ENCODE measurements at regions not wholly inside any gene's neighbourhood (a gene's known extent, or its start where the extent isn't known, plus 50 kb on each side); places are given as distances from the start of the nearest gene placed in this dataset.
"Not testable (repeated sequence)": the region's sequence is repeated elsewhere in the genome, so short reads cannot be mapped to it uniquely, and the experiment has no call there.

DNA sequence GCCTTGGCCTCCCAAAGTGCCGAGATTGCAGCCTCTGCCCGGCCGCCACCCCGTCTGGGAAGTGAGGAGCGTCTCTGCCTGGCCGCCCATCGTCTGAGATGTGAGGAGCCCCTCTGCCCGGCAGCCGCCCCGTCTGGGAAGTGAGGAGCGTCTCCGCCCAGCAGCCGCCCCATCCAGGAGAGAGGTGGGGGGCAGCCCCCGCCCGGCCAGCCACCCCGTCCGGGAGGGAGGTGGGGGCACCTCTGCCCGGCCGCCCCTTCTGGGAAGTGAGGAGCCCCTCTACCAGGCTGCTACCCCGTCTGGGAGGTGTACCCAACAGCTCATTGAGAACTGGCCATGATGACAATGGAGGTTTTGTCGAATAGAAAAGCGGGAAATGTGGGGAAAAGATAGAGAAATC lies 1530.9 kb downstream of the REEP3 start:
- not testable (repeated sequence) for H4K20me1 ChIP-seq (replicated peaks; ENCODE audit: insufficient read depth); H3K79me2 ChIP-seq (replicated peaks; ENCODE audit: insufficient read depth); H3K4me2 ChIP-seq; H3K4me1 Mint-ChIP-seq; H3F3A ChIP-seq (replicated peaks; ENCODE audit: low read depth); DNase-seq (ENCODE audit: low spot score); H2AFZ ChIP-seq; H3K27me3 ChIP-seq (ENCODE audit: insufficient read depth); ATAC-seq; H3K4me3 Mint-ChIP-seq; H3K27ac ChIP-seq (ENCODE audit: low read depth); H3K36me3 ChIP-seq (ENCODE audit: insufficient read depth); H3K4me1 ChIP-seq (ENCODE audit: insufficient read depth); H3K27ac Mint-ChIP-seq; H3K27me3 Mint-ChIP-seq (ENCODE audit: insufficient read depth, low read depth, poor library complexity); H3K9me2 ChIP-seq (ENCODE audit: insufficient read depth); H3K4me3 ChIP-seq
- Mint-ChIP-seq H3K9me3 (peaks cover 42% of the 10 kb centered on the region), H3K36me3 (ENCODE audit: low read depth) (peaks cover 15% of the 10 kb centered on the region; the same call in 2 of the 3 replicates)

DNA sequence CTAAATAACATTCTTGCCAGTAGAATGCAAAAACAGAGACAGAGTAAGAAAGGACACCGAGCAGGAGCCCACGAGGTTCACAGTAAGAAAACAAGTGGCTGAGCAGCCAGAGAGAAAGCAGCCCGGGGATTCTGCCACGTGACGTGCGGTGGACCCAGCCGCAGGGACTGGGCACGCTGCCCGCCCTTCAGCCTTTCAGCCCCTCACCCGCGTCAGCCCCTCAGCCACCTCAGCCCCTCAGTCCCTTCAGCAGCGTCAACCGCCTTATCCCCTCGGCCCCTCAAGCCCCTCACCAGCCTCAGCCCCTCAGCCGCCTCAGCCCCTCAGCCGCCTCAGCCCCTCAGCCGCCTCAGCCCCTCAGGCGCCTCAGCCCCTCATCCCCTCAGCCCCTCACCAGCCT lies 1532.2 kb downstream of the REEP3 start:
- Mint-ChIP-seq H3K9me3 (peaks cover 42% of the 10 kb centered on the region), H3K36me3 (ENCODE audit: low read depth) (peaks cover 15% of the 10 kb centered on the region; the same call in 2 of the 3 replicates)
- not testable (repeated sequence) for H3K27ac ChIP-seq (ENCODE audit: low read depth); H3K4me3 Mint-ChIP-seq; H2AFZ ChIP-seq; DNase-seq (ENCODE audit: low spot score); H3F3A ChIP-seq (replicated peaks; ENCODE audit: low read depth); H3K79me2 ChIP-seq (replicated peaks; ENCODE audit: insufficient read depth); H3K27me3 Mint-ChIP-seq (ENCODE audit: insufficient read depth, low read depth, poor library complexity); H3K4me3 ChIP-seq; H3K4me1 ChIP-seq (ENCODE audit: insufficient read depth); H4K20me1 ChIP-seq (replicated peaks; ENCODE audit: insufficient read depth); H3K27me3 ChIP-seq (ENCODE audit: insufficient read depth); ATAC-seq; H3K4me2 ChIP-seq; H3K27ac Mint-ChIP-seq; H3K36me3 ChIP-seq (ENCODE audit: insufficient read depth); H3K9me2 ChIP-seq (ENCODE audit: insufficient read depth); H3K4me1 Mint-ChIP-seq

DNA sequence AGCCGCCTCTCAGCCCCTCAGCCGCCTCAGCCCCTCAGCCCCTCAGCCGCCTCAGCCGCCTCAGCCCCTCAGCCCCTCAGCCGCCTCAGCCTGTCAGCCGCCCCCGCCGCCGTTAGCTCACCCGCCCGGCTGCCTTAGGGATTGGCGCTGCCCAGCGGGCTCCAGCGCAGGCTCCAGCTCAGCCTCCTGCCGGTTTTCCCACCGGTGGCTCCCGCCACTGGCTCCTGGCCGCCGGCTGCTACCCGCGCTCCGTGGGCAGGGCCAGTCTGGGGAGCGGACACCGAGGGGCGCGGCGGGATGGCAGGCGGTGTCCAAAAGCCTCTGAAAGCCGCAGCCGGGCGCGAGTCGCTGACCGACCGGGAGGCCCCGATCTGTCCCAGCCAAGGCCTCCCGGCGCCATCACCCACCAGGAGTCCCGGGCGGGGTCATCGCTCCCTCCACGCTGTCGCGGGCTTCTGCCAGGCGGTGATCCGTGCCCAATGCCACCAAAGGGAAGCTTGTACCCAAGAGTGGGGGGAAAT lies 1532.7 kb downstream of the REEP3 start:
- not testable (repeated sequence) for H3K4me2 ChIP-seq; H3K36me3 ChIP-seq (ENCODE audit: insufficient read depth); H3K9me2 ChIP-seq (ENCODE audit: insufficient read depth); H4K20me1 ChIP-seq (replicated peaks; ENCODE audit: insufficient read depth); H3K4me1 Mint-ChIP-seq; H3K4me3 ChIP-seq; H3F3A ChIP-seq (replicated peaks; ENCODE audit: low read depth); H3K27me3 ChIP-seq (ENCODE audit: insufficient read depth); H3K79me2 ChIP-seq (replicated peaks; ENCODE audit: insufficient read depth); H3K4me3 Mint-ChIP-seq; H3K4me1 ChIP-seq (ENCODE audit: insufficient read depth); H3K27me3 Mint-ChIP-seq (ENCODE audit: insufficient read depth, low read depth, poor library complexity); DNase-seq (ENCODE audit: low spot score); H3K27ac ChIP-seq (ENCODE audit: low read depth); H2AFZ ChIP-seq; ATAC-seq; H3K27ac Mint-ChIP-seq
- peaks cover 42% of the 10 kb centered on the region for H3K9me3 Mint-ChIP-seq
- H3K36me3 Mint-ChIP-seq (ENCODE audit: low read depth), result peaks cover 15% of the 10 kb centered on the region; the same call in 2 of the 3 replicates

DNA sequence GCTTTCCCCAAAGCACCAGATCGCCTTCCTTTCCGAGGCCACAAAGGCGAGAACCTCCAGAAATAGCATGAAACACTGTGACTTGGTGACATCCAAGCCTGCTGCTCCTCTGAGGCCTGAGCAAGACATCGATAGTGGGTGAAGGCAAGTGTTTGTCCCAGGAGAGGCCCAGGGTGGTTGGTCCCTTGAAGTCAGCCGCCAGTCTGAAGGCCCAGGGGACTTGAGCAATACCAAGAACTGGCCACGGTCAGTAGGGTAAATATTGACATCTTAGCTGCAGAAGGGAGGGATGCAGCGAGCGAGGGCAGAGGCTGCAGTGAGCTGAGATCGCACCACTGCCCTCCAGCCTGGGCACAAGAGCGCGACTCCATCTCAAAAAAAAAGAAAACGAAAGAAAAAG lies 1533.5 kb downstream of the REEP3 start:
- H3K27me3 ChIP-seq (ENCODE audit: insufficient read depth); H3K27ac Mint-ChIP-seq; H3K27ac ChIP-seq (ENCODE audit: low read depth); H3K4me3 Mint-ChIP-seq; H3K4me1 Mint-ChIP-seq; H3K4me2 ChIP-seq; H4K20me1 ChIP-seq (replicated peaks; ENCODE audit: insufficient read depth); DNase-seq (ENCODE audit: low spot score); ATAC-seq; H3K4me3 ChIP-seq; H3K9me2 ChIP-seq (ENCODE audit: insufficient read depth); H3F3A ChIP-seq (replicated peaks; ENCODE audit: low read depth); H3K79me2 ChIP-seq (replicated peaks; ENCODE audit: insufficient read depth); H3K36me3 ChIP-seq (ENCODE audit: insufficient read depth); H3K27me3 Mint-ChIP-seq (ENCODE audit: insufficient read depth, low read depth, poor library complexity); H2AFZ ChIP-seq; H3K4me1 ChIP-seq (ENCODE audit: insufficient read depth): not testable (repeated sequence)
- peaks cover 15% of the 10 kb centered on the region; the same call in 2 of the 3 replicates for H3K36me3 Mint-ChIP-seq (ENCODE audit: low read depth)
- peaks cover 42% of the 10 kb centered on the region for H3K9me3 Mint-ChIP-seq

DNA sequence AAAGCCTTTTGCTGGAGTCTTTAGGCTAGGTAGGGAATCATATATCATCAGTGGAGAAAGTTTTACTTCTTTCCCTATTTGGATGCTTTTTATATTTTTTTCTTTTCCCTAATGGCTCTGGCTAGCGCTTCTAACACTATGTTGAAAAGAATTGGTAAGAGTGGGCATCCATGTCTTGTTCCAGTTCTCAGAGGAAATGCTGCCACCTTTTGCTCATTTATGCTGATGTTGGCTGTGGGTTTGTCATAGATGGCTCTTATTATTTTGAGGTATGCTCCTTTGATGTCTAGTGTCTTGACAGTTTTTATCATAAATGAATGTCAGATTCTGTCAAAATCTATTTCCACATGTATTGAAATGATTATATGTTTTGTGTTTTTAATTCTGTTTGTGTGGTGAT lies 1544.1 kb downstream of the REEP3 start:
- Mint-ChIP-seq H3K9me3 (no peaks in the 10 kb centered on the region), H3K27me3 (ENCODE audit: insufficient read depth, low read depth, poor library complexity) (no peaks in the 10 kb centered on the region), H3K4me1 (no peaks in the 10 kb centered on the region), H3K36me3 (ENCODE audit: low read depth) (no peaks in the 10 kb centered on the region), H3K27ac (no peak overlapping the region), H3K4me3 (no peak overlapping the region)
- no peaks in the 10 kb centered on the region for H3K9me2 ChIP-seq (ENCODE audit: insufficient read depth)
- ATAC-seq, result no peak
- no peak overlapping the region for H2AFZ ChIP-seq
- no peaks in the 10 kb centered on the region for H3F3A ChIP-seq (replicated peaks; ENCODE audit: low read depth)
- no peak for DNase-seq (ENCODE audit: low spot score)
- H4K20me1 ChIP-seq (replicated peaks; ENCODE audit: insufficient read depth), result no peaks in the 10 kb centered on the region
- H3K27ac ChIP-seq (ENCODE audit: low read depth), result no peak overlapping the region
- TF ChIP-seq, protein P1, sequence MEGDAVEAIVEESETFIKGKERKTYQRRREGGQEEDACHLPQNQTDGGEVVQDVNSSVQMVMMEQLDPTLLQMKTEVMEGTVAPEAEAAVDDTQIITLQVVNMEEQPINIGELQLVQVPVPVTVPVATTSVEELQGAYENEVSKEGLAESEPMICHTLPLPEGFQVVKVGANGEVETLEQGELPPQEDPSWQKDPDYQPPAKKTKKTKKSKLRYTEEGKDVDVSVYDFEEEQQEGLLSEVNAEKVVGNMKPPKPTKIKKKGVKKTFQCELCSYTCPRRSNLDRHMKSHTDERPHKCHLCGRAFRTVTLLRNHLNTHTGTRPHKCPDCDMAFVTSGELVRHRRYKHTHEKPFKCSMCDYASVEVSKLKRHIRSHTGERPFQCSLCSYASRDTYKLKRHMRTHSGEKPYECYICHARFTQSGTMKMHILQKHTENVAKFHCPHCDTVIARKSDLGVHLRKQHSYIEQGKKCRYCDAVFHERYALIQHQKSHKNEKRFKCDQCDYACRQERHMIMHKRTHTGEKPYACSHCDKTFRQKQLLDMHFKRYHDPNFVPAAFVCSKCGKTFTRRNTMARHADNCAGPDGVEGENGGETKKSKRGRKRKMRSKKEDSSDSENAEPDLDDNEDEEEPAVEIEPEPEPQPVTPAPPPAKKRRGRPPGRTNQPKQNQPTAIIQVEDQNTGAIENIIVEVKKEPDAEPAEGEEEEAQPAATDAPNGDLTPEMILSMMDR (conservative IDR thresholded peaks at IDR 0.05; ENCODE audit: low read depth in 2 of 2), result peak in 1 of 2 experiments; percentile 24; a peak in 2 of 4 replicates
- no peak for TF ChIP-seq STAT1 (IDR thresholded peaks at IDR 0.05; ENCODE audit: unreplicated experiment)
- no peaks in the 10 kb centered on the region for H3K4me1 ChIP-seq (ENCODE audit: insufficient read depth)
- no peaks in the 10 kb centered on the region for H3K79me2 ChIP-seq (replicated peaks; ENCODE audit: insufficient read depth)
- no peaks in the 10 kb centered on the region for H3K36me3 ChIP-seq (ENCODE audit: insufficient read depth)
- no peak overlapping the region for H3K4me2 ChIP-seq
- no peak overlapping the region for H3K4me3 ChIP-seq
- no peaks in the 10 kb centered on the region for H3K27me3 ChIP-seq (ENCODE audit: insufficient read depth)
